ENCODE measurements at regions not wholly inside any gene's neighbourhood (a gene's known extent, or its start where the extent isn't known, plus 50 kb on each side); places are given as distances from the start of the nearest gene placed in this dataset.
"Not testable (repeated sequence)": the region's sequence is repeated elsewhere in the genome, so short reads cannot be mapped to it uniquely, and the experiment has no call there.

DNA sequence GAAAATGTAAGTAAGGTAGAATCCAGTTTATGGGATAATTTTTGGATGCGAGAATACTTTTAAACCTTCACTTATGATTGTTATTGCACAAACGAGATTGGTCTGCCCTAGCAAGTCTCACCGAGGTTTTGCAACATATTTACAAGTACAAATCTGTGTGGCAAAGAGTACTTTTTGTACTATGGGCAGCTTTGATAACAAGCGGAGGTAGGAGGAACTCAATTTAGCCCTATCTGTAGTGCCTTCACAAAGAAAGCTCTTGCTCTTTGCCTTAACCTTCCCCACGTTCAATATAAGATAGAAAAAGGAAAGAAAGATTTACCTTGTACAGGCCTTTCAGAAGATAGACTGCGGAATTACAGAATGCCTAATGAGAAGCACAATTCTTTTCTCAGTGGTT is 77.5 kb upstream of the HIVEP1 start:
- DNase-seq (ENCODE audit: low spot score): no peak
- TF ChIP-seq, protein P1, sequence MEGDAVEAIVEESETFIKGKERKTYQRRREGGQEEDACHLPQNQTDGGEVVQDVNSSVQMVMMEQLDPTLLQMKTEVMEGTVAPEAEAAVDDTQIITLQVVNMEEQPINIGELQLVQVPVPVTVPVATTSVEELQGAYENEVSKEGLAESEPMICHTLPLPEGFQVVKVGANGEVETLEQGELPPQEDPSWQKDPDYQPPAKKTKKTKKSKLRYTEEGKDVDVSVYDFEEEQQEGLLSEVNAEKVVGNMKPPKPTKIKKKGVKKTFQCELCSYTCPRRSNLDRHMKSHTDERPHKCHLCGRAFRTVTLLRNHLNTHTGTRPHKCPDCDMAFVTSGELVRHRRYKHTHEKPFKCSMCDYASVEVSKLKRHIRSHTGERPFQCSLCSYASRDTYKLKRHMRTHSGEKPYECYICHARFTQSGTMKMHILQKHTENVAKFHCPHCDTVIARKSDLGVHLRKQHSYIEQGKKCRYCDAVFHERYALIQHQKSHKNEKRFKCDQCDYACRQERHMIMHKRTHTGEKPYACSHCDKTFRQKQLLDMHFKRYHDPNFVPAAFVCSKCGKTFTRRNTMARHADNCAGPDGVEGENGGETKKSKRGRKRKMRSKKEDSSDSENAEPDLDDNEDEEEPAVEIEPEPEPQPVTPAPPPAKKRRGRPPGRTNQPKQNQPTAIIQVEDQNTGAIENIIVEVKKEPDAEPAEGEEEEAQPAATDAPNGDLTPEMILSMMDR (IDR thresholded peaks at IDR 0.05): no peak

DNA sequence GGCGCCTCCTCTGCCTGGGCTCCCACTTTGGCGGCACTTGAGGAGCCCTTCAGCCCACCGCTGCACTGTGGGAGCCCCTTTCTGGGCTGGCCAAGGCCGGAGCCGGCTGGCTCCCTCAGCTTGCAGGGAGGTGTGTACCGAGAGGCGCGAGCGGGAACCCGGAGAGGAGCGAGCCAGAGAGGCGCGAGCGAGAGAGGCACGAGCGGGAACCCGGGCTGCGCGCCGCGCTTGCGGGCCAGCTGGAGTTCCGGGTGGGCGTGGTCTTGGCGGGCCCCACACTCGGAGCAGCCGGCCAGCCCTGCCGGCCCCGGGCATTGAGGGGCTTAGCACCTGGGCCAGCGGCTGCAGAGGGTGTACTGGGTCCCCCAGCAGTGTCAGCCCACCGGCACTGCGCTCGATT is 79.2 kb upstream of the HIVEP1 start:
- DNase-seq (ENCODE audit: low spot score); ATAC-seq (ENCODE audit: low FRiP score): not testable (repeated sequence)

More for the DNA sequence above, 77.5 kb upstream of the HIVEP1 start:
- ATAC-seq (ENCODE audit: low FRiP score): no peak

DNA sequence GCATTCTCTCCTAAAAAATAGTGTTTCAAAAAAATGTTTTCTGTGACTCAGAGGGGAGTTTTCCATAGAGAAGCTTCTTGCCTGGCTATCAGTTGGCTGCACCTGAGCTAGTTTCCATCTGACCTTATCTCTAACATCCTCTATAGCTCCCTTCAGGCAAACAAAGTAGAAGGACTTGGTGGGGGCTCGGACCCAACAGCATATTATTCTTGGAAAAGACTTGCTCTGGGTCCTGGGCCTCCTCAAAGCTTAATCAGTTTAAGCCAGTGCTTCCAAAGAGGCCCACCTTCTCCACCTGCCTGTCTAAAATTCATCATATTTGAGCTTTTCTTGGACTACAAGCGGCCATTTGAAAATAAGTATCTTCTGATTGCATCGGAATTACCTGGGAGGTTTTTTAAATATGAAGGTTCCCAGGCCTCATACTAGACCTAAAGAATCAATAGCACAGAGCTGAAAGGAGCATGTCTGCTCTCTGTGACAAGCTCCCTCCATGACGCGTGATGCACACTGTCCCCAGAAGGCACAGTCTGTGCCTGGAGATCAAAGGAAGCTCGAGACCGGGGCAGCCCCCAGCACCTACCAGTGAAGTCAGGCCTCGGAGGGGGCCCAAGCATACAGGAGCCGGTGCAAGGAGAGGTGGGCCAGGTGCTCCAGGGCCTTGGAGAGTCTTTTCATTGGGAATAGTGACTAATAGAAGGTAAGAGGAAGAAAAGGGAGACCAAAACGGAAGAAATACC is 80.6 kb upstream of the HIVEP1 start:
- TF ChIP-seq, protein P1 (IDR thresholded peaks at IDR 0.05): no peak
- peak; percentile 48 for ATAC-seq (ENCODE audit: low FRiP score)
- DNase-seq (ENCODE audit: low spot score): no peak

DNA sequence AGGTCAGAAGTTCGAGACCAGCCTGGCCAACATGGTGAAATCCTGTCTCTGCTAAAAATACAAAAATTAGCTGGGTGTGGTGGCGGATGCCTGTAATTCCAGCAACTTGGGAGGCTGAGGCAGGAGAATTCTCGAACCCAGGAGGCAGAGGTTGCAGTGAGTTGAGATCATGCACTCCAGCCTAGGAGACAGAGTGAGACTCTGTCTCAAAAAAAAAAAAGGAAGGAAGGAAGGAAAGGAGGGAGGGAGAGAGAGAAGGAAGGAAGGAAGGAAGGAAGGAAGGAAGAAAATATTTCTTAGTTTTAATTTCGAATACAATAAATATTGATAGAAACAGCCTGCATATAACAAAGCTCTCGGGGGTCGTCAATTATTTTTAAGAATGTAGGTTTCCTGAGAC is 81.3 kb upstream of the HIVEP1 start:
- not testable (repeated sequence) for ATAC-seq (ENCODE audit: low FRiP score); DNase-seq (ENCODE audit: low spot score)

DNA sequence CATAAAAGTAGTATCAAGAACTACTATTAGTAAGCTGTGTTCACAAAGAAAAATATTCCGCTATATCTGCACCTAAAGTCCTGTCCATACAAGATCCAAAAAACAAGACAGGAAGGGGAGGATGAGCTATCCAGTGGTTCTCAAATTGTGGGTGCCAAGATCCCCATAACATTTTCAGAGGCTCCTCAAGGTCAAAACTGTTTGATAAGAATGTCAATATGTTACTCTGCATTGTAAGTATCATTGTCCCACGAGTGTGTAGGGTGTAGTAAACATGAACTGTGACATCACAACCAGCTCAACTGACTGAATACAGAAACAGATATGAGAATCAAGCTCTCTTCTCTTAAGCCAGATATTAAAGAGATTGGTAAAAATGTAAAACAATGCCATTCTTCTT is 81.9 kb upstream of the HIVEP1 start:
- ATAC-seq (ENCODE audit: low FRiP score) (no peak), DNase-seq (ENCODE audit: low spot score) (no peak)
- TF ChIP-seq, protein P1 (IDR thresholded peaks at IDR 0.05): no peak

DNA sequence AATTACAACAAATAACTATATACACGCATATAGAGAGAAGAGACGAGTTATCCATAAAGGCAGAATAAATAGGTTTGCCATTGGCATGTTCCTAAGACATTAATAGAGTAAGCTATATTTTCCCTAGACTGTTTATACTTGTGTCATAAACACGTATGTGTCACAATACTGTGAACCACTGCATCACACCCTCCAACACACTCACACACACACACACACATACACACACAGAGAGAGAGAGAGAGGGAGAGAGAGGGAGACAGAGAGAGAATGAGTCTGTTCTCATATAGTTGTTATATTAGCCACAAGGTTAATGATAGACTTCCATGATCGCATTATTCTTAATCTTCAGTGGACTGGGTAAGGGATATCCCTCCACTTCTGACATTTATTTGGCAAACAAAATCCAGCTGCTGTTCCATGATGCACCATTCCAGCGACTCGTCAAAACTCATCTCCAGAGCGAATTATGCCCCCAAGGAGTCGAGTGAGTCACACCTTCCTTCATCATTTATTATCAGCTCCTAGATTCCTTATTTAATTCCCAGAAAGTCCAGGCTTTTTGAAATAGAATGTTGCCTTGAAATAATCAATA is 82.8 kb upstream of the HIVEP1 start:
- TF ChIP-seq, protein P1 (IDR thresholded peaks at IDR 0.05): no peak
- DNase-seq (ENCODE audit: low spot score) (no peak), ATAC-seq (ENCODE audit: low FRiP score) (peak; percentile 72)

DNA sequence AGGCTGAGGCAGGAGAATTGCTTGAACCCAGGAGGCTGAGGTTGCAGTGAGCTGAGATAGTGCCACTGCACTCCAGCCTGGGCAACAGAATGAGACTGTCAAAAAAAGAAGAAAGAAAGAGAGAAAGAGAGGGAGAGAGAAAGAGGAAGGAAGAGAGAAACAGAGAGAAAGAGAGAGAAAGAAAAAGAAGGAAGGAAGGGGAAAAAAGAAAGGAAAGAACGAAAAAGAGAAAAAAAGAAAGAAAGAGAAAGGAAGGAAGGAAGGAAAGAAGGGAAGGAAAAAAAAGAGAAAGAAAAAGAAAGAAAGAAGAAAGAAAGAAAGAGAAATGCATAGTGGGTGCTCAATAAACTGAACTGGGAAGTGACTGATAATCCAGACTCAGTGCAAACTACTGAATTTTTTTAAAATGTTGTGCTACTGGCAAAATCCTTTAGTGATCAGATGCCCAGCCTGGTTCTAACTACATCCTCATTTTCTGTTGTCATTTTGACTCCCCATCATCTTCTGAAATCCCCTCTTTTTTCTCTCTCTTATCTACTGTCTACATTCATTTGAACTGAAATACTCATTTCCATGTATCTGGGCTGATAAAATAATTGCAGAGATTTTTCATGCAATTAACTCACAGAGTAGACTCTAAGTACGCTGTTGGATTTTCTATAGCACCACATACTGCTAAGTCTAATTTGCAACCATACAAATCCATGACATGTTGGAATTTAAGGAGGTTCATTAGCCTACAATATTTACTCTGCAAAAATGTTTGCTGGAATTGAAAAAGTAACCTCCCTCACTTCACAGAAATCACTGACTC is 85.3 kb upstream of the HIVEP1 start:
- no peak for DNase-seq (ENCODE audit: low spot score)
- TF ChIP-seq, protein P1 (IDR thresholded peaks at IDR 0.05): no peak
- ATAC-seq (ENCODE audit: low FRiP score): peak; percentile 44

Data from omental fat pad (tissue), 3 donors.